Smooth muscle cell (in vitro differentiated cells): ENCODE measurements at regions not wholly inside any gene's neighbourhood (a gene's known extent, or its start where the extent isn't known, plus 50 kb on each side); places are given as distances from the start of the nearest gene placed in this dataset.
"Not testable (repeated sequence)": the region's sequence is repeated elsewhere in the genome, so short reads cannot be mapped to it uniquely, and the experiment has no call there.

ENCODE experiments used
- DNase-seq: peaks from one replicate; lab custom pipeline; 2025; ENCODE audit not compliant: unreplicated experiment; lab: John Stamatoyannopoulos, UW
- H2AFZ ChIP-seq: fragments of 200-600 bp; sonication (generic); 2 replicates; pipeline ENCODE4 v1.6.0; 2016; ENCODE audit warnings: antibody characterized with exemption, low read depth, mild to moderate bottlenecking
- H3F3A ChIP-seq: fragments of 200-600 bp; sonication (generic); 2 replicates; pipeline ENCODE4 v1.6.0; 2017; ENCODE audit warnings: antibody characterized with exemption, low read depth
- H3K27ac ChIP-seq: fragments of 200-600 bp; sonication (generic); 2 replicates; pipeline ENCODE4 v1.5.1; 2016; ENCODE audit warnings: low read depth, mild to moderate bottlenecking
- H3K27me3 ChIP-seq: fragments of 200-600 bp; sonication (generic); 2 replicates; pipeline ENCODE4 v1.6.1; 2016; ENCODE audit warnings: low read depth, mild to moderate bottlenecking
- H3K36me3 ChIP-seq: fragments of 200-600 bp; sonication (generic); 2 replicates; pipeline ENCODE4 v1.5.1; 2016; ENCODE audit warnings: low read depth
- H3K4me1 ChIP-seq: fragments of 200-600 bp; sonication (generic); 2 replicates; pipeline ENCODE4 v1.5.1; 2016; ENCODE audit warnings: low read depth
- H3K4me2 ChIP-seq: fragments of 200-600 bp; sonication (generic); 2 replicates; pipeline ENCODE4 v1.6.0; 2016; ENCODE audit warnings: mild to moderate bottlenecking
- H3K4me3 ChIP-seq: fragments of 200-600 bp; sonication (generic); 2 replicates; pipeline ENCODE4 v1.5.1; 2016; ENCODE audit warnings: mild to moderate bottlenecking
- H3K79me2 ChIP-seq: fragments of 200-600 bp; sonication (generic); 2 replicates; pipeline ENCODE4 v1.6.0; 2016; ENCODE audit warnings: low read depth, mild to moderate bottlenecking
- H3K9ac ChIP-seq: fragments of 200-600 bp; sonication (generic); 2 replicates; pipeline ENCODE4 v1.6.0; 2016; ENCODE audit warnings: low read depth
- H3K9me3 ChIP-seq: fragments of 200-600 bp; sonication (generic); replicated peaks from 2 replicates; pipeline ENCODE4 v1.5.1; 2016; ENCODE audit warnings: low read depth
- H4K20me1 ChIP-seq: fragments of 200-600 bp; sonication (generic); 2 replicates; pipeline ENCODE4 v1.6.0; 2016; ENCODE audit warnings: low read depth
- WGBS: methylation state at CpG from one replicate; pipeline ENCODE4 v1.1.7; 2016; ENCODE audit warnings: low lambda C conversion rate; 5-methylcytosine and 5-hydroxymethylcytosine counted together
- TF ChIP-seq, protein P1 (sequence below): fragments of 200-600 bp; sonication (generic); IDR thresholded peaks from 2 replicates; pipeline ENCODE4 v1.5.1; 2017; ENCODE audit warnings: borderline replicate concordance, mild to moderate bottlenecking, antibody characterized with exemption; ENCODE audit not compliant: insufficient read depth, poor library complexity, severe bottlenecking

DNA sequence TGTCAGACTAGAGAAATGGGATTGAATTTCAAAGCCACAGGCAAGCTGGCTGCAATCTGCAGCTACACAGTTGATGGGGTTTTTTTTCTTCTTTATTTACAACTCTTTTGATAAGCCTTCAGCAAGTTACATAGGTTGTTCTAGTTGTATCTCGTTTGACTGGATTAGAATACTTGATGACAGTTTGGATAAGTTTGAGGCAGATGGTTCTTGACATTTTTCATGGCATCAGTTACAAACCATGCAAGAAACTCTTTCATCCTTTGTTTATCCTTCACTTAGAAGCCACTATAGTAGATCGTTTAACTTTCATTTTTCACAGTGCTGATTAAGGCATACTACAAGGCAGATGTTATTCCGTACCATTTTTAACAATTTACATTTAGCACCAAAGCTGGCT is 238.9 kb downstream of the TOX3 start:
- Histone ChIP-seq H3K36me3 (no peaks in the 10 kb centered on the region), H3K27ac (no peak overlapping the region), H4K20me1 (no peaks in the 10 kb centered on the region), H3K9ac (no peak overlapping the region), H3K4me3 (no peak overlapping the region), H3K9me3 (no peaks in the 10 kb centered on the region), H3K27me3 (no peaks in the 10 kb centered on the region), H2AFZ (no peak overlapping the region), H3F3A (no peaks in the 10 kb centered on the region), H3K79me2 (no peaks in the 10 kb centered on the region), H3K4me2 (no peak overlapping the region), H3K4me1 (no peaks in the 10 kb centered on the region)
- DNase-seq = no peak
- WGBS = 42% methylated on average over 3 of the region's 3 CpGs
- TF ChIP-seq, protein P1, sequence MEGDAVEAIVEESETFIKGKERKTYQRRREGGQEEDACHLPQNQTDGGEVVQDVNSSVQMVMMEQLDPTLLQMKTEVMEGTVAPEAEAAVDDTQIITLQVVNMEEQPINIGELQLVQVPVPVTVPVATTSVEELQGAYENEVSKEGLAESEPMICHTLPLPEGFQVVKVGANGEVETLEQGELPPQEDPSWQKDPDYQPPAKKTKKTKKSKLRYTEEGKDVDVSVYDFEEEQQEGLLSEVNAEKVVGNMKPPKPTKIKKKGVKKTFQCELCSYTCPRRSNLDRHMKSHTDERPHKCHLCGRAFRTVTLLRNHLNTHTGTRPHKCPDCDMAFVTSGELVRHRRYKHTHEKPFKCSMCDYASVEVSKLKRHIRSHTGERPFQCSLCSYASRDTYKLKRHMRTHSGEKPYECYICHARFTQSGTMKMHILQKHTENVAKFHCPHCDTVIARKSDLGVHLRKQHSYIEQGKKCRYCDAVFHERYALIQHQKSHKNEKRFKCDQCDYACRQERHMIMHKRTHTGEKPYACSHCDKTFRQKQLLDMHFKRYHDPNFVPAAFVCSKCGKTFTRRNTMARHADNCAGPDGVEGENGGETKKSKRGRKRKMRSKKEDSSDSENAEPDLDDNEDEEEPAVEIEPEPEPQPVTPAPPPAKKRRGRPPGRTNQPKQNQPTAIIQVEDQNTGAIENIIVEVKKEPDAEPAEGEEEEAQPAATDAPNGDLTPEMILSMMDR = no peak

DNA sequence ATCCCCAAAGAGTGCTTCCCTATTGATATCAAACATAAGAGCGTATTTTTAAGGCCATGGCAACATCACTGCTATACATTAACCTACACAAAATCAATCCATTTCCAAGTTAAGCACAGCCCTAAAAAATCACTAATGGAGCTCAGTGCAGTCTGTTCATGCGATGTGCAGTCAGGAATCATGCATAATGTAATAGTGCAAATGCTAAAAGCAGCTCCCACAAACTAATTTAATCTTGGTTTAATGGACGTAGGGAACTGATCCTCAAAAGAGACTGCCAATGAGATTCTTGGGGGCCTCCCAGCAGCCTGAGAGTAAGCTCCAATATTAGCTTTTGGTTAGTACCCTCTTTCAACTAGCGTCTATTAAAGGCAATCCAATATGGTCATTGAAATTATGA is 245.9 kb downstream of the TOX3 start:
- no peak for DNase-seq
- no peaks in the 10 kb centered on the region for H3F3A ChIP-seq
- 91% methylated on average over 4 of the region's 4 CpGs for WGBS
- no peaks in the 10 kb centered on the region for H4K20me1 ChIP-seq
- H3K4me1 ChIP-seq = no peaks in the 10 kb centered on the region
- H3K79me2 ChIP-seq = no peaks in the 10 kb centered on the region
- H3K4me2 ChIP-seq = no peak overlapping the region
- H3K4me3 ChIP-seq = no peak overlapping the region
- TF ChIP-seq, protein P1 = no peak
- no peaks in the 10 kb centered on the region for H3K36me3 ChIP-seq
- H3K27ac ChIP-seq = no peak overlapping the region
- no peak overlapping the region for H2AFZ ChIP-seq
- H3K9ac ChIP-seq = no peak overlapping the region
- H3K9me3 ChIP-seq = no peaks in the 10 kb centered on the region
- no peaks in the 10 kb centered on the region for H3K27me3 ChIP-seq

DNA sequence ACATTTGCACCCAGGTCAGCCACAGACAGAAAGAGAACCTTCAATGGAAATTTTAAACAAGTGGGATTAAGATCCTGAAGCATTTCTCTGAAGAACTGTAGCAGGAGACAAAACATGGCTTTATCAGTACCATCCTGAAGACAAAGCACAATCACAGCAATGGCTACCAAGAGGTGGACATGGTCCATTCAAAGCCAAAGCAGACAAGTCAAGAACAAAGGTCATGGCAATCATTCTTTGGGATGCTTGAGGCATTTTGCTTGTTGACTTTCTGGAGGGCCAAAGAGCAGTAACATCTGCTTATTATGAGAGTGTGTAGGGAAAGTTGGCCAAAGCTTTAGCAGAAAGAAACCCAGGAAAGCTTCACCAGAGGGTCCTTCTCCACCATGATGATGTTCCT is 248.2 kb downstream of the TOX3 start:
- Histone ChIP-seq H3K27ac (no peak overlapping the region), H3K27me3 (no peaks in the 10 kb centered on the region), H4K20me1 (no peaks in the 10 kb centered on the region), H3K4me2 (no peak overlapping the region), H3K9me3 (no peaks in the 10 kb centered on the region), H3K79me2 (no peaks in the 10 kb centered on the region), H3K36me3 (no peaks in the 10 kb centered on the region), H3K4me1 (no peaks in the 10 kb centered on the region), H3K4me3 (no peak overlapping the region), H3F3A (no peaks in the 10 kb centered on the region), H2AFZ (no peak overlapping the region), H3K9ac (no peak overlapping the region)
- DNase-seq = no peak
- TF ChIP-seq, protein P1 = no peak

DNA sequence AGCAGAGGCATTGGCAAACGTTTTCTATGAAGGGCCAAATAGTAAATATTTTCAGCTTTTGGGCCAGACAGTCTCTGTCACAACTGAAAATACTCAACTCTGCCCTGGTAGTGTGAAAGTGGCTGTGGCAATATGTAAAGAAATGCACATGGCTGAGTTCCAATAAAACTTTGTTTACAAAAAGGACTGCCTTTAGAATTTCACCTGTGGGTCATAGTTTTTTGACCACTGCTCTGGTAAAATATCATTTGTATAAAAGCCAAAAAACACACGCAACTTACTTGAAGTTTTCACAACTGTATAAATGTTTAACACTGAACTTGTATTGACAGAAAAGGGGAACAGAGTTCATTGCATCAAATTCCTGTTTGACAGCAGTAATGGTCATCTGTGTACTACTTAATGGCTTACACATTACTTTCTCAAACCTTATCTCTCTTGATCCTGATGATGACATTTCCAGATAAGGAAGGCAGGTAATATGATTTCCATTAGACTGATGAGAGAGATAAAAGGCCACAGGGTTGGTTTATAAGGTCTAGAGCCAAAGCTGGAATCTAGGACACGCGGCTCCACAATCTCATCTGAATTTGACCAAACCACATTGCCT is 250.1 kb downstream of the TOX3 start:
- not testable (repeated sequence) for H3K9ac ChIP-seq, H3K27me3 ChIP-seq, H3K9me3 ChIP-seq, H3K27ac ChIP-seq, H3K4me2 ChIP-seq, H3K4me1 ChIP-seq, H3F3A ChIP-seq, H3K4me3 ChIP-seq, H3K79me2 ChIP-seq, H2AFZ ChIP-seq, H3K36me3 ChIP-seq, DNase-seq, H4K20me1 ChIP-seq
- WGBS = 90% methylated on average over 4 of the region's 4 CpGs
